AG09319 (cell line): ENCODE measurements at regions not wholly inside any gene's neighbourhood (a gene's known extent, or its start where the extent isn't known, plus 50 kb on each side); places are given as distances from the start of the nearest gene placed in this dataset.

Experiments
- DNase-seq: peaks from one replicate; pipeline ENCODE4 v3.0.0-alpha.2; 2010; ENCODE audit warnings: low read depth; ENCODE audit errors: extremely low read depth
- CTCF ChIP-seq: IDR thresholded peaks from 2 replicates; pipeline ENCODE4 v1.5.1; 2011; ENCODE audit warnings: low read depth, mild to moderate bottlenecking, inconsistent platforms, low read length, moderate library complexity

DNA sequence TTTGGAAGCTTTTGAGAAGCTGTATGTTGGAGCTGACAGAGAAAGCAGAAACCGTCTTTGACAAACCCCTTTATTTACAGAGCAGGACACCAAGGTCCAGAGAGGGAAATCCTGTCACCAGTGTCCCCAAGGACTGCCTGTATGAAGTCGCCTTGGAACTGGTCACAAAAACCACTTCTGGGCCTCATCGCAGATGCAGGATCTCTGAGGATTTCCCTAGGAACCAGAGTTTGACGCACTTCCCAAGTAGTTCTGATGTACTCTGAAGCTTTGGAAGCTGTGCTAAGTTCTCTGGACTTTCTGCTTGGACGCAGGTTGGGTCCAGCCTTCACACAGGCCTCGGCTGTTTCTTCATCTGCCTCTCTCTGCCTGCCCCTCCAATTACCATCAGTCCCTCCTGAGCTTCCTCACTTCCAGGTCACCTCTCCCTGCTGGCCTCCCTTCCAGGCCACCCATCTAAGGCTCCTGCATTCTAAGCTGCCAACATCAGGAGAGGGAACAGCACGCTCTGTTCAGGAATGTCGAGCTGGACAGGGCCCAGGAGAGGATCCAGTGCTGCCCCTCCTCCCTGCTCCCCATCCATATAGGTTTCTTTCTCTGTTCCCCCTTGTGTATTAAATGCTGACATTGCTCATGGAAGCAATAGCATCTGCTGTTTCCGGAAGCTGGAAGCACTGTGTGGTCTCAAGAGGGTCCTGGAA, 270.8 kb downstream of the OPA1 start:
- DNase-seq = no peak
- TF ChIP-seq CTCF = no peak

- DNase-seq = no peak
- no peak for TF ChIP-seq CTCF
Measured at GRCh38 chr3:193865339-193865738, 270.6 kb upstream of the HES1 start.

DNA sequence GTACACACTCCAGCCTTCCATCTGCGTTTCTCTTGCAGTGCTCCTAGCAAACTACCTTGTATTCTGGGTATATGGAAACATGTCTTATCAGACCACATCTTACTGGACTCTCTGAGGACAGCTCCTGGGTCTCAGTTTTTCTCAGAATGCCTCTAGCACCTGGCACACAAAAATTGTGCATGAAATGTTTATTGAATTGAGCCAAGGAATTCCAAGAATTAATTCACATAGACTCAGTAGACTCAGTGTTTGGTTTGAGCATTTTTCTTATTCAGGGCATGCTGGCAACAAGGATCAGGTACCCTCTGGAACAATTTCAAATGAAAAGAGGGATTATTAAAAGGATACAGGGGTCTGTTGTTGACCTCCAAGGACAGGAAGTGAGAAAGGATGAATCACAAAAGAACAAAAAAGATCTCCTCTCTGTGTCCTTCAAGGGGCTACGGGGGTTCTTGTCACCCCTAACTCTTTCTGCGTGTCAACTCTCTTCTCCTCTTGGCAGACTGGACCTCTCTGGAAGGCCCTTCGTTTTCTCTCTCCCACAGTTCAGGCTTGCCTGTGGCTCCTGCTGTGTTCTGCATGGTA, 270.0 kb upstream of the HES1 start:
- TF ChIP-seq CTCF = no peak
- no peak for DNase-seq

DNA sequence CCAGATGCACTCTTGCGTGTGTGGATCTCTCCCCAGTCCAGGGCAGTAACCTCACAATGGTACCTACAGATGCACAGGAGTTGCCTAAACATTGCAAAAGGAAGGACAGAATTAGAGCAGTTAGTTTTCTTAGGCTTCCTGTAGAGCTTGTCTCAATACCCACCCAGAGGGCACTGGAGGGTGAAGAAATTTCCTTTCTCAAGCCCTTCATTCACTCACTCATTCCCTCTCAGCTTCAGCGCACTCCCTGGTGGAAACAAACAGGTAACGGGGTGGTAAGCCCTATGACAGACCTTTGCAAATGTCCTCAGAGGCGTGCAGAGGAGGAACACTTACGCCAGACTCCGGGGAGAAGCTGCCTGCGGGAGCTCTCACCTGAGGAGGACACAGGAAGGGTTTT, 267.4 kb upstream of the HES1 start:
- DNase-seq = no peak
- no peak for TF ChIP-seq CTCF

DNA sequence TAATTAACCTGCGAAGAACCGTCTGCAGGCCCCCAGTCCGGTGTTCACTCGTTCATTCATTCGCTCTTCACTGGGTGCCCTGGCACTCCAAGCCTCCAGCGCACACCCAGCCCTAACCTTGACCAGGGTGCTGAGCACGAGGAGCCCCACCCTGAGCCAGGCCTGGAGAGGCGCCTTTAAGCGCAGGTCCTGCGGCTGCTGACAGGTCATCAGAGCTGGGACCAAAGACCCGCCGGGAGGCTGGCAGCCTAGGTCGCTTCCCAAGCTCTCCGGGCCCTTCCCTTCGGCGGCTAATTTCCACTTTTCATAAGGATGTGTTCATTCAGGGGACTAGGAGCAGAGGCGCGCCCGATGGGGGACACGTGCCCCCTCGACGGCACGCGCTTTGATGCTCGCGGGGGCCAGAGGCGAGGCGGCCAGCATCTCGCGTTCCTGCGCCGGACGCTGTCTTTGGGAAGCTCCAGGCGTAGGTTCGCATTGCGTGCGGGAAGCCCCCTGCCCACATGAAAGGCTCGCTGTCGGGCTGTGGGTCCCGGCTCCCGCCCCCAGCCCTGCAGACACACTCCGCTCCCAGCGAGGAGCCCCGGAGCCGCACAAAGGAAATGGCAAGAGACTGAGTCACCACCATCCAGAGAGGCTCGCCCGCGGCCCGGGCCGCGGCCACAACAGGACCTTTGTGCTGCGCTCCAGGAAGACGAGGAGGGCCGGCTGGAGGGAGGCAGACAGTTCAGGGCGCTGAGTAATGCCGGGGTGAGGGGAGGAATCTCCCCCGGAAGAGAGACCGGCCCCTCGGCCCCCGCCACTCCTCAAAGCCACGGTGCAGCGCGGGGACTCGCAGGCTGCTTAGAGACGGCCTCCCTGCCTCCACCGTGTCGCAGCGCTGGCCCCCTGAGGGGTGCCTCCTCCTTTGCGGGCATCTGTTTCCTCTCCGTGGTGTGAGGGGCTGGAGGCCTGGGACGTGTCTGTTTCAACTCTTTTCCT, 266.4 kb upstream of the HES1 start:
- peak; percentile 20 for DNase-seq
- TF ChIP-seq CTCF = no peak

- DNase-seq = no peak
Measured at GRCh38 chr3:193870376-193871219, 265.4 kb upstream of the HES1 start.

More at GRCh38 chr3:193870376-193871219, 265.4 kb upstream of the HES1 start:
- TF ChIP-seq CTCF = no peak
